Keratinocyte (primary cell): ENCODE measurements at regions not wholly inside any gene's neighbourhood (a gene's known extent, or its start where the extent isn't known, plus 50 kb on each side); places are given as distances from the start of the nearest gene placed in this dataset.

Experiments used
- DNase-seq: peaks from one replicate; pipeline ENCODE4 v3.0.0-alpha.2; 2011; ENCODE audit warnings: low read depth, missing footprints, low spot score
- FAIRE-seq: peaks from 2 replicates; lab custom pipeline; 2011; peaks lifted over from hg19 to GRCh38; lab: Jason Lieb, UNC
- H2AFZ ChIP-seq: 2 replicates; pipeline ENCODE4 v1.6.0; 2012; ENCODE audit warnings: low read length, control low read depth, inconsistent platforms; ENCODE audit not compliant: control insufficient read depth
- H3K27ac ChIP-seq: 2 replicates; pipeline ENCODE4 v1.5.1; 2011; ENCODE audit warnings: low read length; ENCODE audit not compliant: control insufficient read depth, insufficient read depth
- H3K27me3 ChIP-seq: 3 replicates; pipeline ENCODE4 v1.6.0; 2011; ENCODE audit warnings: low read length; ENCODE audit not compliant: control insufficient read depth, insufficient read depth; ENCODE audit errors: extremely low read depth
- H3K36me3 ChIP-seq, 2 experiments: 2 replicates in 1 of 2; 3 replicates in 1 of 2; pipeline ENCODE4 v1.5.1; 2011; ENCODE audit warnings: low read length in 2 of 2, mild to moderate bottlenecking in 1 of 2; ENCODE audit not compliant: control insufficient read depth in 2 of 2, insufficient read depth in 2 of 2; ENCODE audit errors: extremely low read depth in 1 of 2
- H3K4me1 ChIP-seq: 3 replicates; pipeline ENCODE4 v1.5.1; 2011; ENCODE audit warnings: low read length; ENCODE audit not compliant: control insufficient read depth, insufficient read depth; ENCODE audit errors: extremely low read depth
- H3K4me2 ChIP-seq: 3 replicates; pipeline ENCODE4 v1.6.0; 2011; ENCODE audit warnings: low read depth, low read length; ENCODE audit not compliant: control insufficient read depth, insufficient read depth; ENCODE audit errors: extremely low read depth
- H3K4me3 ChIP-seq, 3 experiments: fragments of 200-600 bp in 1 of 3; sonication (generic) in 1 of 3; 2 replicates in 2 of 3; 3 replicates in 1 of 3; pipeline ENCODE4 v1.5.1; 2011 to 2016; ENCODE audit warnings: low read length in 3 of 3, mild to moderate bottlenecking in 3 of 3, control low read depth in 2 of 3, inconsistent platforms in 1 of 3, low read depth in 1 of 3, mixed read lengths in 1 of 3, mixed run types in 1 of 3, moderate library complexity in 1 of 3; ENCODE audit not compliant: control insufficient read depth in 2 of 3, insufficient read depth in 2 of 3; ENCODE audit errors: extremely low read depth in 1 of 3
- H3K79me2 ChIP-seq: 2 replicates; pipeline ENCODE4 v1.6.0; 2012; ENCODE audit warnings: low read length; ENCODE audit not compliant: control insufficient read depth, insufficient read depth
- H3K9ac ChIP-seq: 3 replicates; pipeline ENCODE4 v1.6.0; 2011; ENCODE audit warnings: low read length; ENCODE audit not compliant: control insufficient read depth, insufficient read depth; ENCODE audit errors: extremely low read depth
- H3K9me1 ChIP-seq: 3 replicates; pipeline ENCODE4 v1.6.0; 2011; ENCODE audit warnings: low read length; ENCODE audit not compliant: control insufficient read depth, insufficient read depth; ENCODE audit errors: extremely low read depth
- H3K9me3 ChIP-seq: 2 replicates; pipeline ENCODE4 v1.5.1; 2012; ENCODE audit warnings: low read depth, low read length; ENCODE audit not compliant: control insufficient read depth
- H4K20me1 ChIP-seq: 3 replicates; pipeline ENCODE4 v1.6.0; 2011; ENCODE audit warnings: low read length; ENCODE audit not compliant: control insufficient read depth, insufficient read depth; ENCODE audit errors: extremely low read depth
- EZH2 ChIP-seq: IDR thresholded peaks from one replicate; pipeline ENCODE4 v1.6.1; 2012; ENCODE audit warnings: inconsistent platforms, mild to moderate bottlenecking, low read length, moderate library complexity
- dilution Hi-C: fragments of 300-500 bp; cut with MboI; formaldehyde crosslinking; loops from one replicate; pipeline ENCODE4 v1.7.0; 2020; ENCODE audit warnings: low sequenced_read_pairs; ENCODE audit not compliant: extremely low pct_ligation_motif_present
- TF ChIP-seq, protein P1 (sequence below), 3 experiments: IDR thresholded peaks in 1 of 3; conservative IDR thresholded peaks in 1 of 3; optimal IDR thresholded peaks in 1 of 3; 2 replicates in 2 of 3; 3 replicates in 1 of 3; pipeline versions ENCODE3 to v1.5.1; 2011; ENCODE audit warnings: low read length in 3 of 3, mild to moderate bottlenecking in 3 of 3, moderate library complexity in 2 of 3, control low read depth in 1 of 3, inconsistent platforms in 1 of 3; ENCODE audit not compliant: insufficient read depth in 2 of 3; ENCODE audit errors: extremely low read depth in 1 of 3

DNA sequence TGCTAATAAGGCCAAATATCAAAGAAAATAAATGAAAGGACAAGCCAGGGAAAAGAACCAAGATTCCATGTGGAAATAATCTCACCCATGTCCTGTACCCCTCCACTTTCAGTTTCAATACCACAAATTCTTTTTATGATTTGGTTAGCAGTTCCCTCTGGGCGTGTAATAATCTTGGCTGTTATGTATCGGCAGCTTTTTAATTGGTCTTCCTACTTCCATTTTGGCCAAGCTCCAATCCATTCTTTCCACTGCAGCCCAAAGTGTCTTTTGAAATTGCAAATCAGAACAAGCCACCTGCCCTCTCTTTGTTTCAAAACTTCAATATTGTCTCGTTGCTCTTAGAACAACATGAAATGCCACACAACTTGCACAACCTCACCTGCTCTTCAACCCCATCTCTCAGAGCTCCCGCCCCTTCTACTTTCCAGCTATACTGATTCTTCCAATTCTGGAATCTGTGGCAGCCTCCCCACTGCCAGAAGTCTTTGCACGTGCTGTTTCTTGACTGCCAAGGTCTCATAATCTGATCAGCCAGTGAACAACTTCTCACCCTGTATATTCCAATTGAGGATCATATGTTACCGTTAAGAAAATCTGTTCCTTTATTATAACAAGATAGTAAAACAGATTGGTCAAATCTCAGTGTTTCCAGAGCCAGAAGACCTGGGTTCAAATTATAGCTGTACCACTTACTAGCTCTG is 354.5 kb downstream of the CBLN4 start:
- Histone ChIP-seq H3K27ac (no peak overlapping the region), H3K36me3 (no peaks in the 10 kb centered on the region), H3K27me3 (no peaks in the 10 kb centered on the region), H3K9me1 (no peaks in the 10 kb centered on the region), H2AFZ (no peak overlapping the region), H3K4me3 (no peak overlapping the region), H4K20me1 (no peaks in the 10 kb centered on the region), H3K9me3 (no peaks in the 10 kb centered on the region), H3K4me2 (no peak overlapping the region), H3K4me1 (no peaks in the 10 kb centered on the region), H3K79me2 (no peaks in the 10 kb centered on the region), H3K9ac (no peak overlapping the region)
- DNase-seq (no peak), FAIRE-seq (no peak)
- TF ChIP-seq, protein P1, sequence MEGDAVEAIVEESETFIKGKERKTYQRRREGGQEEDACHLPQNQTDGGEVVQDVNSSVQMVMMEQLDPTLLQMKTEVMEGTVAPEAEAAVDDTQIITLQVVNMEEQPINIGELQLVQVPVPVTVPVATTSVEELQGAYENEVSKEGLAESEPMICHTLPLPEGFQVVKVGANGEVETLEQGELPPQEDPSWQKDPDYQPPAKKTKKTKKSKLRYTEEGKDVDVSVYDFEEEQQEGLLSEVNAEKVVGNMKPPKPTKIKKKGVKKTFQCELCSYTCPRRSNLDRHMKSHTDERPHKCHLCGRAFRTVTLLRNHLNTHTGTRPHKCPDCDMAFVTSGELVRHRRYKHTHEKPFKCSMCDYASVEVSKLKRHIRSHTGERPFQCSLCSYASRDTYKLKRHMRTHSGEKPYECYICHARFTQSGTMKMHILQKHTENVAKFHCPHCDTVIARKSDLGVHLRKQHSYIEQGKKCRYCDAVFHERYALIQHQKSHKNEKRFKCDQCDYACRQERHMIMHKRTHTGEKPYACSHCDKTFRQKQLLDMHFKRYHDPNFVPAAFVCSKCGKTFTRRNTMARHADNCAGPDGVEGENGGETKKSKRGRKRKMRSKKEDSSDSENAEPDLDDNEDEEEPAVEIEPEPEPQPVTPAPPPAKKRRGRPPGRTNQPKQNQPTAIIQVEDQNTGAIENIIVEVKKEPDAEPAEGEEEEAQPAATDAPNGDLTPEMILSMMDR (optimal IDR thresholded peaks at IDR 0.05 in 1 of 3, IDR thresholded peaks at IDR 0.05 in 1 of 3, conservative IDR thresholded peaks at IDR 0.05 in 1 of 3; ENCODE audit: extremely low read depth in 1 of 3, insufficient read depth in 2 of 3, low read length in 3 of 3), result no peak
- dilution Hi-C loops, result no loop called here

DNA sequence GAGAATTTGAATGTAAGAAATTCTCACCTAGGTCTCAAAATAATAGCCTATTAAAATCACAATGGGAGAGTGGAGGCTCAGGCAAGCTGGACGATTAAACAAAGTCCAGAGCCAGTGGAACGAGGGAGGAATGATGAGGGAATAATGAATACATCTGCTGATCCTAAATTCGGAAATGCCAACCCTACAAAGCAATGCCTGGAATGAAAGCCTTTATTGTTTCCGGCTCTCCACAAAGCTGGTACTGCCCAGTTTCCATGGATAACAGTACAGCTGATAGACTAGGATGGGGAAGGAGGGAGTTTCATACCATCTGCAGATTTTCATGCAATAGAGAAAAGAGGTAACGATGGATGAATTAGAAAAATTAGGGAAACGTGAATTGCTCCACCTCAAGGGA is 356.1 kb downstream of the CBLN4 start:
- DNase-seq, result no peak
- dilution Hi-C loops, result no loop called here
- Histone ChIP-seq H3K4me3 (no peak overlapping the region), H3K9ac (no peak overlapping the region), H2AFZ (no peak overlapping the region), H3K36me3 (no peaks in the 10 kb centered on the region), H4K20me1 (no peaks in the 10 kb centered on the region), H3K4me2 (no peak overlapping the region), H3K27ac (no peak overlapping the region), H3K79me2 (no peaks in the 10 kb centered on the region), H3K9me1 (no peaks in the 10 kb centered on the region), H3K4me1 (no peaks in the 10 kb centered on the region), H3K27me3 (no peaks in the 10 kb centered on the region), H3K9me3 (no peaks in the 10 kb centered on the region)
- TF ChIP-seq, protein P1 (optimal IDR thresholded peaks at IDR 0.05 in 1 of 3, IDR thresholded peaks at IDR 0.05 in 1 of 3, conservative IDR thresholded peaks at IDR 0.05 in 1 of 3; ENCODE audit: extremely low read depth in 1 of 3, insufficient read depth in 2 of 3, low read length in 3 of 3), result no peak
- no peak for TF ChIP-seq EZH2
- no peak for FAIRE-seq
